T-cell (primary cell): ENCODE measurements at regions not wholly inside any gene's neighbourhood (a gene's known extent, or its start where the extent isn't known, plus 50 kb on each side); places are given as distances from the start of the nearest gene placed in this dataset.

Experiments used
- ATAC-seq, 4 experiments: fragments of 200-7000 bp in 3 of 4; fragments of 150-1000 bp in 1 of 4; cut with Tn5 transposase; replicated peaks in 1 of 4; 1 replicate in 3 of 4; 2 replicates in 1 of 4; pipeline ENCODE4 v1.10.0; 2021; ENCODE audit warnings: moderate library complexity in 3 of 4, mild to moderate bottlenecking in 2 of 4, moderate number of reproducible peaks in 1 of 4
- CTCF ChIA-PET, 2 donors: fragments of 300-600 bp; sonication (Branson Sonifier 250); formaldehyde crosslinking; loops; one replicate each; lab custom pipeline; 2022; ENCODE audit warnings: antibody characterized with exemption in 2 of 2; lab: Charles Lee
- POLR2A ChIA-PET, 2 donors: fragments of 300-600 bp; sonication (Branson Sonifier 250); formaldehyde crosslinking; loops; one replicate each; lab custom pipeline; 2022; ENCODE audit warnings: antibody characterized with exemption in 2 of 2; lab: Charles Lee
- DNase-seq, 35 experiments: peaks; one replicate each; pipeline versions ENCODE4 v3.0.0 to v3.0.0-alpha.2; 2013 to 2023
- H3K27ac ChIP-seq: one replicate; pipeline ENCODE4 v1.5.1; 2013; ENCODE audit warnings: low read length
- H3K27me3 ChIP-seq, 2 experiments: replicated peaks in 1 of 2; 1 replicate in 1 of 2; 2 replicates in 1 of 2; pipeline versions ENCODE4 v1.6.1 to v1.7.0; 2013; ENCODE audit warnings: low read length in 1 of 2, mixed read lengths in 1 of 2; ENCODE audit not compliant: control insufficient read depth in 2 of 2, insufficient read depth in 2 of 2; ENCODE audit errors: extremely low read depth in 1 of 2
- H3K36me3 ChIP-seq, 2 donors: 1 replicate in 1 of 2; 2 replicates in 1 of 2; pipeline versions ENCODE4 v1.6.1 to v1.7.0; 2013; ENCODE audit warnings: low read length in 1 of 2; ENCODE audit not compliant: control insufficient read depth in 2 of 2, insufficient read depth in 1 of 2; ENCODE audit errors: extremely low read depth in 1 of 2
- H3K4me1 ChIP-seq, 2 experiments: 1 replicate in 1 of 2; 2 replicates in 1 of 2; pipeline versions ENCODE4 v1.6.1 to v1.7.0; 2013; ENCODE audit warnings: low read length in 2 of 2, mixed read lengths in 1 of 2; ENCODE audit not compliant: insufficient read depth in 2 of 2, control insufficient read depth in 1 of 2; ENCODE audit errors: extremely low read depth in 1 of 2
- H3K4me3 ChIP-seq, 2 donors: 1 replicate in 1 of 2; 2 replicates in 1 of 2; pipeline versions ENCODE4 v1.5.1 to v1.7.0; 2013; ENCODE audit warnings: mild to moderate bottlenecking in 2 of 2, low read length in 1 of 2, moderate library complexity in 1 of 2; ENCODE audit not compliant: control insufficient read depth in 1 of 2; ENCODE audit errors: extremely low read depth in 1 of 2
- H3K9me3 ChIP-seq: 2 replicates; pipeline ENCODE4 v1.7.0; 2013
- H3K27ac Mint-ChIP-seq, 2 donors: one replicate each; pipeline ENCODE4 v1.8.0; 2020 to 2021; ENCODE audit warnings: mild to moderate bottlenecking in 2 of 2, mixed read lengths in 2 of 2
- H3K27me3 Mint-ChIP-seq, 2 donors: one replicate each; pipeline ENCODE4 v1.8.0; 2021 to 2022; ENCODE audit warnings: mixed read lengths in 2 of 2
- H3K36me3 Mint-ChIP-seq: one replicate; pipeline ENCODE4 v1.8.0; 2021; ENCODE audit warnings: mixed read lengths
- H3K4me1 Mint-ChIP-seq, 3 donors: one replicate each; pipeline ENCODE4 v1.8.0; 2020 to 2022; ENCODE audit warnings: mixed read lengths in 3 of 3, mild to moderate bottlenecking in 1 of 3
- H3K4me3 Mint-ChIP-seq, 3 donors: one replicate each; pipeline ENCODE4 v1.8.0; 2020 to 2022; ENCODE audit warnings: mild to moderate bottlenecking in 3 of 3, mixed read lengths in 3 of 3, moderate library complexity in 3 of 3
- H3K9me3 Mint-ChIP-seq, 3 donors: one replicate each; pipeline ENCODE4 v1.8.0; 2020 to 2022; ENCODE audit warnings: mixed read lengths in 3 of 3
- WGBS: methylation state at CpG from one replicate; pipeline ENCODE4 v1.1.5; 2013; ENCODE audit warnings: missing lambda C conversion rate; ENCODE audit not compliant: insufficient coverage; 5-methylcytosine and 5-hydroxymethylcytosine counted together

DNA sequence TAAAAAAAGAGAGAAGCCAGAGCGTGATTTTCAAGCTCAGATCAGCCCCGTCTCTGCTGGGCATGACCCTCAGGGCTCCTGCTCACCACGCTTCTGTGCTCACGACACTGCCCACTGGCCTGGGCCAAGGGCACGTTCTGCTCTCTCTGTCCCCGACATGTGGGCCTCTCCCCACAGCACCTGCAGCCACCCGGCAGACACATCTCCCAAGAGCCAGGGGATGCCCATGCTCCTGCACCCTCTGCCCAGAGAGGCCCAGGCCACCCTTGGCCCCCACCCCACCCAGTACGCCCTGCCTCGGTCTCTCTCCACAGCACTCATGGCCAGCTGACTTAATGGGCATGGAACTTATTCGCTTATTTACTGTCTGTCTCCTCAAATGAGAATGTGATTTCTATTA lies 175.4 kb upstream of the RNF32 start:
- DNase-seq (no peak), ATAC-seq (no peak)
- Mint-ChIP-seq H3K4me1 (no peaks in the 10 kb centered on the region), H3K4me3 (no peak overlapping the region), H3K27ac (no peak overlapping the region), H3K9me3 (peaks cover 0 to 4% (median 0%) of the 10 kb centered on the region in 3 donors), H3K36me3 (no peaks in the 10 kb centered on the region), H3K27me3 (peaks cover 3 to 25% of the 10 kb centered on the region in 2 donors)
- no peaks in the 10 kb centered on the region for H3K36me3 ChIP-seq
- WGBS = 75% methylated on average over 10 of the region's 10 CpGs
- no peak overlapping the region for H3K4me3 ChIP-seq
- no peaks in the 10 kb centered on the region for H3K9me3 ChIP-seq
- peaks cover 0 to 10% of the 10 kb centered on the region in 2 experiments for H3K27me3 ChIP-seq
- H3K27ac ChIP-seq = no peak overlapping the region
- ChIA-PET CTCF (no interaction called here), POLR2A (no interaction called here)
- H3K4me1 ChIP-seq = no peaks in the 10 kb centered on the region

DNA sequence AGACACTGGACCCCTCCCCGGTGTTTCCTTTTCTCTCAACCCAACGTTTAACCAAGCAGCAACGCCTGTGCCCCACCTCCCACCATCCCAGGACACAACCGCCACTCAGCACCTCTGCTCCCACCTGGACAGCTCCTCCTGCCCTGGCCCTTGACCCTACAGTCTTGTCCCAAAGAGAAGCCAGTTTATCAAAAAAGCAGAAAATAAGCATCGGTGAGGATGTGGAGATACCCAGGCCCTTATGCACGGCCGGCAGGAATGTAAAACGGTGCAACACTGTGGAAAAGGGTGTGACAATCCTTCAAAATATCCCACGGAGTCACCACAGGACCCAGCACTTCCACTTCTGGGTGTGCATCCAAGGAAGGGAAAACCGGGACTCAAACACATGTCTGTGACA lies 176.2 kb upstream of the RNF32 start:
- POLR2A ChIA-PET = no interaction called here
- CTCF ChIA-PET = no interaction called here
- Mint-ChIP-seq H3K27me3 (peaks cover 3 to 25% of the 10 kb centered on the region in 2 donors), H3K27ac (no peak overlapping the region), H3K9me3 (peaks cover 0 to 4% (median 0%) of the 10 kb centered on the region in 3 donors), H3K4me1 (no peaks in the 10 kb centered on the region), H3K36me3 (no peaks in the 10 kb centered on the region), H3K4me3 (no peak overlapping the region)
- no peak for ATAC-seq
- H3K27ac ChIP-seq = no peak overlapping the region
- 74% methylated on average over 10 of the region's 10 CpGs for WGBS
- H3K9me3 ChIP-seq = no peaks in the 10 kb centered on the region
- H3K4me1 ChIP-seq = no peaks in the 10 kb centered on the region
- DNase-seq = no peak
- H3K36me3 ChIP-seq = no peaks in the 10 kb centered on the region
- peaks cover 0 to 10% of the 10 kb centered on the region in 2 experiments for H3K27me3 ChIP-seq
- H3K4me3 ChIP-seq = no peak overlapping the region

DNA sequence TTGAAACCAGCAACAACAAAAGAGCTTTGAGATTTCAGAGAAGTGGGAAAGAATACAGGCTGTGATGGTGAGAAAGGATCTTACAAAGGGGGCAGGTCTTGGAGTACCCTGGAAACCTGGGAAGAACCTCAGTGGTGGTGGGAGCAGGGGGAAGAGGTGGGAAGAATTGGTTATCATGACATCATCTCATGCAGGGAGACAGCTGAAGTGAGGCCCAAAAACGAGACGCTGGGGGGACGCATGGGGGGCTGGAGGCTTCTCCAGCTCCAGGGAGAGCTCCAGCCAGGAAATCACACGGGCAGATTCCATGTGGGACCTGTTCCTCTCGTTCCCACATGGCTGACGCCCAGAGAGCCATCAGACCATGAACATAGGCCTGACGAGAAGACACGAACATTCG lies 177.3 kb upstream of the RNF32 start:
- Histone ChIP-seq H3K27ac (no peak overlapping the region), H3K4me1 (no peaks in the 10 kb centered on the region), H3K4me3 (no peak overlapping the region), H3K27me3 (peaks cover 0 to 11% of the 10 kb centered on the region in 2 experiments), H3K9me3 (no peaks in the 10 kb centered on the region), H3K36me3 (no peaks in the 10 kb centered on the region)
- Mint-ChIP-seq H3K4me1 (no peaks in the 10 kb centered on the region), H3K36me3 (no peaks in the 10 kb centered on the region), H3K27ac (no peak overlapping the region), H3K9me3 (peaks cover 0 to 4% (median 0%) of the 10 kb centered on the region in 3 donors), H3K27me3 (peaks cover 3 to 25% of the 10 kb centered on the region in 2 donors), H3K4me3 (no peak overlapping the region)
- ChIA-PET CTCF (no interaction called here), POLR2A (interaction anchor here in 1 of 2 donors (0.5 kb wide), 1 partner anchor 353 kb away, joined by 3 read pairs; no protein-coding TSS in a partner anchor)
- 62% methylated on average over 9 of the region's 9 CpGs for WGBS
- ATAC-seq (no peak), DNase-seq (no peak)

DNA sequence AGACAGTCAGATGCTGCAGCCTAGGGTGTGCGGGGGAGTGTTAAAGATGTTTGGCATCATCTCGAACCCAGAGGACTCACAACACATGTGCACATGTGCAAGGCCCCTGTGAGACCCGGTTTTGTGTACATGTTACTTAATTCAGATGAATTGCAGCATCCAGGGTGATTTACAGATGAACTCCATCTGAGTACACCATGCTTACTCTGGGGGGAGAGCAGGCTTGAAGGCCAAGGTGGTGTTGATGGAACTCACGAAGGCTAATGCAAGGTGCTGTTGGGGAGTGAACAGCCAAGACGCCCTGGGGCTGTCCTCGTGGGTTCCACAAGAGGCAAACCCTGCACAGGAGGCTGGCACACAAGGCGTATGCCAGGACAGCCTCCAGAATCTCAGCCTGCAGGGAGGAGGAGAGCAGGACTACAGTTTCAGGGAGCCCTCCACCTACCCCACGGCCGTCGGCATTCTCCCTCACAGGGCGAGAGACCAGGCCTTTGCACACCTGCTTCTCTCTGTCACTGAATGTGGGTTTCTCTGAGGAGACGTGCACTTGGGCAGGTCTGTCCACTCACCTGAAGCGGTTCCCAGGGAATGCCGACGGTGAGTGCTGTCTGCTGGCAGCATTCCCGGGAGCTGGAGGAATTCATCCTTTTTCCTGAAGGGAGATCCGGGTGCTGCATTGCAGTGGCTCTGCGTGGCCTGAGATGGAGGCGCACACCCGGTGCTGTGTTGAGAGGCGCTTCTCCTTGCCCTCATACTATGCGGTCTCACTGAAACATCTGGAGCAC lies 178.5 kb upstream of the RNF32 start:
- ChIA-PET POLR2A (no interaction called here), CTCF (no interaction called here)

DNA sequence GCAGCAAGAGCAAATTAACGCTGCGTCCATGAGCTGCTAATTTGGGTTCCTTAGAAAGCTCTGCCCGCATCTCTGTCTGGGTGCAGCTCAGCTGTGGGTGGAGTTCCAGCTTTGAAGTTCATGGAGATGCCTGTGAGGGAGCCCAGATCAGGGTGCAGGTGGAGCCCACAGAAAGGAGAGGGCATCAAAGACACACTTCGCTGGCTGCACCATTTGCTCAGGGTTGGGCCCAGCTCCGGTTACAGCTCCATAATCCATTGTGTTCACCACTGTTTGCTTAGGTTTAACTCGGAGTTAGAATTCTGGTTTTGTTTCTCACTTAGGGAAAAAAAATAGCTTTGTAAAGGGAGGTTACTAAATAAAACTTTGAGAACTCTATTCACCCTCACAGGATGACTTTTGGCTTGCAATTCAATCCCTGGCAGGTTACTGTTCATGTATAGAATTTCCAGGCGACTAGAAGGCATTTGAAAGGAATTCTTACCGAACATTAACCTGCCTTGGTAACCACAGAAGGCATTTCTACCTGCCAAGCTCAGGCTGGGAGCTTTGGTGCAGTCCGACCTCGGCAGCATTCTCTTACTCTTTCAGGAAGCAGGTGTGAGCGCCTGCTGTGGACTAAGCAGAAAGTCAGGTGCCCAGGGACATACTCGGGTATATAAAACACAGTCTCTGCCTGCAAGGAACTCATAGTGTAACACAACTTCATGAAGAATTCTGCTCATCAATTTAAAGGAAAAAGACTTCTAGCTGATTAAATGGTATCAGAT lies 179.5 kb upstream of the RNF32 start:
- ChIA-PET POLR2A (no interaction called here), CTCF (interaction anchor here in 1 of 2 donors (0.5 kb wide), 1 partner anchor 1383 kb away, joined by 7 read pairs; no protein-coding TSS in a partner anchor)
- Histone ChIP-seq H3K27ac (no peak overlapping the region), H3K4me3 (no peak overlapping the region), H3K4me1 (no peaks in the 10 kb centered on the region), H3K36me3 (no peaks in the 10 kb centered on the region), H3K9me3 (no peaks in the 10 kb centered on the region), H3K27me3 (peaks cover 0 to 23% of the 10 kb centered on the region in 2 experiments)
- peaks cover 0 to 7% (median 0%) of the 10 kb centered on the region in 3 donors for H3K9me3 Mint-ChIP-seq
- no peak for ATAC-seq
- DNase-seq = no peak
- H3K36me3 Mint-ChIP-seq = no peaks in the 10 kb centered on the region
- H3K27me3 Mint-ChIP-seq = peaks cover 8 to 33% of the 10 kb centered on the region in 2 donors
- no peaks in the 10 kb centered on the region for H3K4me1 Mint-ChIP-seq
- no peak overlapping the region for H3K4me3 Mint-ChIP-seq
- no peak overlapping the region for H3K27ac Mint-ChIP-seq
- 46% methylated on average over 6 of the region's 12 CpGs for WGBS

More for the DNA sequence above, 178.5 kb upstream of the RNF32 start:
- ATAC-seq (no peak), DNase-seq (no peak)
- peaks cover 0 to 16% of the 10 kb centered on the region in 2 experiments for H3K27me3 ChIP-seq
- Mint-ChIP-seq H3K4me3 (no peak overlapping the region), H3K27ac (no peak overlapping the region), H3K9me3 (peaks cover 0 to 7% (median 0%) of the 10 kb centered on the region in 3 donors), H3K36me3 (no peaks in the 10 kb centered on the region), H3K27me3 (peaks cover 3 to 29% of the 10 kb centered on the region in 2 donors), H3K4me1 (no peaks in the 10 kb centered on the region)
- H3K4me1 ChIP-seq = no peaks in the 10 kb centered on the region
- H3K4me3 ChIP-seq = no peak overlapping the region
- H3K27ac ChIP-seq = no peak overlapping the region
- 76% methylated on average over 14 of the region's 22 CpGs for WGBS
- H3K9me3 ChIP-seq = no peaks in the 10 kb centered on the region
- H3K36me3 ChIP-seq = no peaks in the 10 kb centered on the region

DNA sequence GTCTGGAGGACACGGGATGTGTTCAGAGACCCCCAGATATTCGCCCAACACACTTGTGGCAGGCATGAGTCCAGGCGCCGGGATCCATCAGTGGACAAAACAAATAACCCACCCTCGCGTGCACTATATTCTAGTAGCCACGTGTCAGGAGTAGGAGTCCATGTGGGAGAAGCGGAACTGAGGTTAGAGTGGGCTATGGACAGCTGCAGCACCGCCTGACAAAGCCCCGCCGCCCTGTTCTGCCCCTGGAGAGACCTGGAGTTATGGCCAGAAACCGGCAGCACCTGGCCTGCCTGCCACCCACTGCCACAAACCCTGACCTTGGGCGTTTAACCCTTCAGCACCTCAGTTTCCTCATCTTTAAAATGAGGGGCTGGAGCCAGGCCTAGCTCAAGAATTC lies 181.0 kb upstream of the RNF32 start:
- DNase-seq = no peak
- POLR2A ChIA-PET = no interaction called here
- no peak for ATAC-seq

More for the DNA sequence above, 181.0 kb upstream of the RNF32 start:
- H3K36me3 ChIP-seq = no peaks in the 10 kb centered on the region
- no peak overlapping the region for H3K27ac ChIP-seq
- no peak overlapping the region for H3K4me3 ChIP-seq
- 82% methylated on average over 6 of the region's 13 CpGs for WGBS
- H3K27me3 ChIP-seq = peaks cover 0 to 31% of the 10 kb centered on the region in 2 experiments
- H3K4me1 ChIP-seq = no peaks in the 10 kb centered on the region
- Mint-ChIP-seq H3K36me3 (no peaks in the 10 kb centered on the region), H3K4me1 (no peaks in the 10 kb centered on the region), H3K27me3 (peaks cover 14 to 30% of the 10 kb centered on the region in 2 donors), H3K27ac (no peak overlapping the region), H3K9me3 (peaks cover 0 to 3% (median 0%) of the 10 kb centered on the region in 3 donors), H3K4me3 (no peak overlapping the region)
- CTCF ChIA-PET = no interaction called here
- no peaks in the 10 kb centered on the region for H3K9me3 ChIP-seq
